ENCODE measurements at regions not wholly inside any gene's neighbourhood (a gene's known extent, or its start where the extent isn't known, plus 50 kb on each side); places are given as distances from the start of the nearest gene placed in this dataset.

DNA sequence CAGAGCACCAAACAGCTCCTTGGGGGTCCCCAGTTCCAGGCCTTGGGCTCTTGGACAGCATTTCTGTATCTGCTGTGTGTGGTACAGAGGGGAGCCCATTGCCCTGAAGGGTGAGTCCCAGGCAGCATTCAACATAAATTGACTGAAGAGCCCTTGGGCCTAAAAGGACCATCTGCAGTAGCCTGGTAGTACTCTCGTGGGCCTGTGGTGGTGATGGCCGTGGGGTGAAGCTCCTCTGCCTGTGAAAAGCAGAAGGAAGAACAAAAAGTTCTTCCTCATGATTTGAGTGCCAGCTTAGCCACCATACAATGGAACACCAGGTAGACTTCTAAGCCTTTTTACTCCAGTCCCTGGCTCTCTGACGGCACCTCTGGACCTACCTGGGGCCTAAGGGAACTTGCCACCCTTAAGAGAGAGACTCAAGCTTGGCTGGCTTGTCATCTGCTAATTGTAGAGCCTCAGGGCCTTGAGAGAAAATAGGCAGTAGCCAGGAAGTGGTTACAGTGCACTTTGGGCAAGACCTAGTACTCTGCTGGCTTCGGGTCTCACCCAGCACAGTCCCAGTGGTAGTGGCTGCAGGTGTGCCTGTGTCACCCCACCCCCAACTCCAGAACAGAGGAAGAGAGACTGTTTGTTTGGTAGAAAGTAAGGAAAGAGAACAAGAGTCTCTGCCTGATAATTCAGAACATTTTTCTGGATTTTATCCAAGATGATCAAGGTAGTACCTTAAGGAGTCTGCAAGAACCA is 84.6 kb upstream of the CERS6 start:
- Histone ChIP-seq H3K4me3 (no peak overlapping the region), H3K27ac (no peak overlapping the region)

DNA sequence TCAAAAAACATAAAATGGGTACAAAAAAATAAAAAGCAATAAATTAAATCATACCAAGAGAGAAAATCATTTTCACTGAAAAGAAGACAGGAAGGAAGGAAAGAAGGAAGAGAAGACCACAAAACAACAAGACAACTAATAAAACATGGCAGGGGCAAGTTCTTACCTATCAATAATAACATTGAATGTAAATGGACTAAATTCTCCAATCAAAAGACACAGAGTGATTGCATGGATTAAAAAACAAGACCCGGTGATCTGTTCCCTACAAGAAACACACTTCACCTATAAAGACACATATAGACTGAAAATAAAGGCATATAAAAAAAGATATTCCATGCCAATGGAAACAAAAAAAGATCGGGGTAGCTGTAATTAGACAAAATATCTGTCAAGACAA is 82.6 kb upstream of the CERS6 start:
- Histone ChIP-seq H3K4me3 (no peak overlapping the region), H3K27ac (no peak overlapping the region)

DNA sequence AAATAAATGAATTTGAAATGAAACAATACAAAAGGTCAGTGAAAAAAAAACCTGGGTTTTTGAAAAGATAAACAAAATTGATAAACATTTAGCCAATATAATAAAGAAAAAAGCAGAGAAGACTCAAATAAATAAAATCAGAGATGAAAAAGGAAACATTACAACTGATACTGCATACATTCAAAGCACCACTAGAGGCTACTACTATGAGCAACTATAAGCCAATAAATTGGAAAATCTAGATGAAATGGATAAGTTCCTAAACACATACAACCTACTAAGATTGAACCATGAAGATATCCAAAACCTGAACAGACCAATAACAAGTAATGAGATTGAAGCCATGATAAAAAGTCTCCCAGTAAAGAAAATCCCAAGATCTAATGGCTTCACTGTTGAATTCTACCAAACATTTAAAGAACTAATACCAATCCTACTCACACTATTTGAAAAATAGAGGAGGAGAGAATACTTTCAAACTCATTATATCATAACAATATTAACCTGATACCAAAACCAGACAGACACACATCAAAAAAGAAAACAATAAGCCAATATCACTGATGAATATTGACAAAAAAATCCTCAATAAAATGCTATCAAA is 80.8 kb upstream of the CERS6 start:
- H3K4me3 ChIP-seq = no peak overlapping the region

DNA sequence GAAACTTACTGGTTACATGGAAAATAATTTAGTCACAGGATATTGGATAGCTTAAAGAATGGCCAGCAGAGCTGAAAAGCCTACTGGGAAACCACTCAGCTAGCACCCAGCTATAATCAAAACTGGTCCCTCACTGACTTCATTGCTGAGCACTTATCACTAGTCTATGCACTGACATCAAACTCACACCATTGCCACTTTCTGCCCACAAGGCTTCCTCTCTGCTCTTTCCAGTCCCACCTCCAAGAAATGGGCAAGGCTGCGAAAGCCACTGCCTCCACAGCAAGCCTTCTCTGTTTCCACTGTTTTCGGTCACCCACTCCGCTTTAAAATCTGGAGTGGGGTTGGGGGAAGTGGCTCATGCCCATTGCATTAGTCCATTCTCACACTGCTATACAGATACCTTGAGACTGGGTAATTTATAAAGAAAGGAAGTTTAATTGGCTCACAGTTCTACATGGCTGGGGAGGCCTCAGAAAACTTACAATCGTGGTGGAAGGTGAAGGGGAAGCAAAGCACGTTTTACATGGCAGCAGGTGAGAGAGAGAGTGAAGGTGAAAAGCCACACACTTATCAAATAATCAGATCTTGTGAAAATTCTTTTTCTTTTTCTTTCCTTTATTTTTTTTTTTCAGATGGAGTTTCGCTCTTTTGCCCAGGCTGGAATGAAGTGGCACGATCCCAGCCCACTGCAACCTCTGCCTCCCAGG is 77.0 kb upstream of the CERS6 start:
- Histone ChIP-seq H3K4me3 (no peak overlapping the region), H3K27ac (no peak overlapping the region)

More for the DNA sequence above, 80.8 kb upstream of the CERS6 start:
- H3K27ac ChIP-seq = no peak overlapping the region

DNA sequence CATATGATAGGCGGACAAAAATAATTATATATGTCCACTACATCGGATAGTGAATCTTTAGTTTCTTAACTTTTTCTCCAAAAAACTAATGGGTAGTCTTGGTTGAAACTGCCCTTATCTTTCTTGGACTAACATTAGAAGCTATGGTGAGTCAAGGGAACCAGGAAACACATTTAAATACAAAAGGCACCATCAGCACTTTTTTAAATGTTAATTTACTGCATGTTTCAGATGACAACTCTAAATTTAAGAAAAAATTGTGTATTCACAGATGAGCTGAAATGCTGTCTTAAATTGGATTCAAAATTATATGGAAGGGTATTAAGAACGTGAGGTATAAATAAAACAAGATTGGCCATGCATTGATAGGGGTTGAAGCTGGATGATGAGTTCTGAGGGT is 75.6 kb upstream of the CERS6 start:
- Histone ChIP-seq H3K4me3 (no peak overlapping the region), H3K27ac (no peak overlapping the region)

GRCh38 chr2:168392024-168392423 is 64.0 kb upstream of the CERS6 start:
- H3K27ac ChIP-seq = no peak overlapping the region

DNA sequence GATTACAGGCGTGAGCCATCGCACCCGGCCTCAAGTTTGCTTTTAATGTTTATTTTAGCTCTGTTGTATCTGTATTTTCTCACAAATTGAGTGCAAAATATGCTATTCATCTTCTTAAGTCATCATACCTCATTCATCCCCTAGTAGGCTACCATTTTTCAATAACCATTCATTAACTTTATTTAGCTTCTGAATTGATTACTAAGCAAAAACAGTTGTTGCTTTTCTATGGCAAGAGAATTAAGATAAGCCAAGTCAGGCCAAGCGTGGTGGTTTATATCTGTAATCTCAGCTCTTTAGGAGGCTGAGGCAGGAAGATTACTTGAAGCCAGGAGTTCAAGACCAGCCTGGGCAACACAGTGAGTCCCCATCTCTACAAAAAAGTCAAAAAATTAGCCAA is 63.3 kb upstream of the CERS6 start:
- Histone ChIP-seq H3K27ac (no peak overlapping the region), H3K4me3 (no peak overlapping the region)

More at GRCh38 chr2:168392024-168392423, 64.0 kb upstream of the CERS6 start:
- H3K4me3 ChIP-seq = no peak overlapping the region

GRCh38 chr2:168394262-168394661 is 61.8 kb upstream of the CERS6 start:
- Histone ChIP-seq H3K4me3 (no peak overlapping the region), H3K27ac (no peak overlapping the region)

- Histone ChIP-seq H3K4me3 (no peak overlapping the region), H3K27ac (no peak overlapping the region)
Measured at GRCh38 chr2:168396131-168396530, 59.9 kb upstream of the CERS6 start.

GRCh38 chr2:168397629-168398028 is 58.4 kb upstream of the CERS6 start:
- Histone ChIP-seq H3K4me3 (no peak overlapping the region), H3K27ac (no peak overlapping the region)

DNA sequence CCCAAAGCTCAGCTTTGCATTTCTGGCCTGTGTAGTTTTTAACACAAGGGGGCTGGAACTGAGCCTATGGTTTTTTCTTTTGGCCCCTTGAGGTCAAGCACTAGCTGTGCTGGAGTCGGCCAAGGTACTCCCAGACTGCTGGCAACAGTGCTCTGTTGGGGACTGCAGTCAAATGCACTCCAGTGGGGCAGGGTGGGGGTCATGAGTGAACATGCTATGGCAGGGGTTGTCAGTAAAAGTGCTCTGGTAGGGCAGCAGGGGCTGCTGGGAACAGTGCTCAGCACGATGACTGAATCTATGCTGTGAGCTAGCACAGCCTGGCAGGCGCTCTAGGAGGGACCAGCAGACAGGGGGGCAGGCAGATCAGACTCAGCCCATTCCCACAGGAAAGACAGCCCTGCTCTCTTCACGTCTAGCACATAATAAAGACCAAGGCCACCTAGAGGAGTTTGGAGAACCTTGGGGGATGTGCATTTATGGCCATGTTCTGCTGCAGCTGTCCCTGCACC is 55.0 kb upstream of the CERS6 start:
- Histone ChIP-seq H3K27ac (no peak overlapping the region), H3K4me3 (no peak overlapping the region)

GRCh38 chr2:168401771-168402170 is 54.3 kb upstream of the CERS6 start:
- H3K4me3 ChIP-seq = no peak overlapping the region
- H3K27ac ChIP-seq = no peak overlapping the region

- Histone ChIP-seq H3K27ac (no peak overlapping the region), H3K4me3 (no peak overlapping the region)
Measured at GRCh38 chr2:168402531-168402930, 53.5 kb upstream of the CERS6 start.

DNA sequence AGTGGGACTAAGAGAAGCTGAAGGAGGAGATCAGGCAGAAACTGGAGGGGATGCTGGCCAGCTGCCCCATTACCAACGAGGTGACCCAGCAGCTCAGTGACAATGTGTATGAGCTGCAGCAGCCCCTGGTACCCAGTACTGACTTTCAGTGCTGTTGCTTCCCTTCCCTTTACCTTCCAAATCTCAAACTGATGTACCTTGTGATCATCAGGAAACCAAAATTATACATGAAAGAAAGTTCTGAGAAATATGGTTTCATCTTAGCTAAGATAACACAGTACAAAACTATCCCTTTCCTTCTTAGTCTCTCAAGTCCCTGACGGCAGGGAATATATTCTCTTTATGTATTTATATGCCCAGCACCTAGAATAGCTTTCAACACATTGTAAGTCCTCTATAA is 52.3 kb upstream of the CERS6 start:
- Histone ChIP-seq H3K4me3 (no peak overlapping the region), H3K27ac (no peak overlapping the region)

DNA sequence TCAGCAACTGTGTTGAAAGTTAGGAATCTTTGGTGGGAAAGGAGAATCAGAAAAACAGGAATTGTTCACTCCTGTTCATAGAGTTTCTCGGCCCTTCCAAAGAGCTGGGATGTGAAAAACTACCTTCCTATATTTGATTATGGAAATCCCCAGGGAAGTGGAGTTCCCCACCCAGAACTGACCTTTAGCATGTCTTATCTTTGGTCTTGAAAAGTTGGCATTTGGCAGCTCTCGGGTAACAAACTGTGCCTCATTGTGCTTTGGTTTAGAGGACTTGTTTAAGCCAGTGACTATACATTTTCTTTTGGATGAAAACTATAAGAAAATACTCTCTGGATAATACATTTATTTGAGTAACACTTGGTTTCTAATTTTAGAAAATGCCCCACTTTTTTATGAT is 51.3 kb upstream of the CERS6 start:
- H3K4me3 ChIP-seq = no peak overlapping the region
- H3K27ac ChIP-seq = no peak overlapping the region

Measured in skin epidermis (tissue), 12 donors.